Trophoblast cell (in vitro differentiated cells and primary cell): ENCODE measurements at regions not wholly inside any gene's neighbourhood (a gene's known extent, or its start where the extent isn't known, plus 50 kb on each side); places are given as distances from the start of the nearest gene placed in this dataset.

Source experiments
- DNase-seq, 2 donors: peaks; one replicate each; pipeline ENCODE4 v3.0.0-alpha.2; 2016
- H2AFZ ChIP-seq: 2 replicates; pipeline ENCODE4 v1.6.1; 2013; ENCODE audit warnings: low read length, moderate library complexity, mild to moderate bottlenecking; ENCODE audit not compliant: insufficient read depth, poor library complexity
- H2AK5ac ChIP-seq: 2 replicates; pipeline ENCODE4 v1.6.1; 2013; ENCODE audit warnings: mild to moderate bottlenecking, low read length
- H2BK120ac ChIP-seq: 2 replicates; pipeline ENCODE4 v1.6.1; 2013; ENCODE audit warnings: low read length, mild to moderate bottlenecking, moderate library complexity; ENCODE audit not compliant: insufficient read depth, poor library complexity
- H2BK12ac ChIP-seq: 2 replicates; pipeline ENCODE4 v1.6.1; 2013; ENCODE audit warnings: mild to moderate bottlenecking, low read length, moderate library complexity
- H2BK5ac ChIP-seq: 2 replicates; pipeline ENCODE4 v1.6.1; 2013; ENCODE audit warnings: low read length, low read depth, moderate library complexity, mild to moderate bottlenecking; ENCODE audit not compliant: poor library complexity
- H3K14ac ChIP-seq: 2 replicates; pipeline ENCODE4 v1.6.1; 2013; ENCODE audit warnings: mild to moderate bottlenecking, low read length
- H3K18ac ChIP-seq: 2 replicates; pipeline ENCODE4 v1.6.1; 2013; ENCODE audit warnings: mild to moderate bottlenecking, low read length
- H3K23ac ChIP-seq: 2 replicates; pipeline ENCODE4 v1.6.1; 2013; ENCODE audit warnings: low read length
- H3K27ac ChIP-seq: 2 replicates; pipeline ENCODE4 v1.5.1; 2013; ENCODE audit warnings: low read depth, mild to moderate bottlenecking, inconsistent platforms, low read length, moderate library complexity
- H3K27me3 ChIP-seq: 2 replicates; pipeline ENCODE4 v1.6.1; 2013; ENCODE audit warnings: inconsistent platforms, mild to moderate bottlenecking, low read length, moderate library complexity; ENCODE audit not compliant: insufficient read depth
- H3K36me3 ChIP-seq, 2 experiments: 1 replicate in 1 of 2; 2 replicates in 1 of 2; pipeline ENCODE4 v1.6.1; 2013; ENCODE audit warnings: low read length in 2 of 2, mild to moderate bottlenecking in 2 of 2, moderate library complexity in 1 of 2; ENCODE audit not compliant: insufficient read depth in 2 of 2, control insufficient read depth in 1 of 2
- H3K4ac ChIP-seq: 2 replicates; pipeline ENCODE4 v1.6.1; 2013; ENCODE audit warnings: low read depth, mild to moderate bottlenecking, low read length, moderate library complexity
- H3K4me1 ChIP-seq, 2 experiments: 1 replicate in 1 of 2; 2 replicates in 1 of 2; pipeline ENCODE4 v1.6.1; 2013; ENCODE audit warnings: low read length in 2 of 2, mild to moderate bottlenecking in 2 of 2, moderate library complexity in 1 of 2; ENCODE audit not compliant: insufficient read depth in 2 of 2, control insufficient read depth in 1 of 2
- H3K4me2 ChIP-seq: 2 replicates; pipeline ENCODE4 v1.6.1; 2013; ENCODE audit warnings: inconsistent platforms, mild to moderate bottlenecking, low read length, moderate library complexity
- H3K4me3 ChIP-seq: 2 replicates; pipeline ENCODE4 v1.5.1; 2013; ENCODE audit warnings: mild to moderate bottlenecking, low read depth, low read length, inconsistent platforms
- H3K79me1 ChIP-seq: one replicate; pipeline ENCODE4 v1.6.1; 2013; ENCODE audit warnings: low read length
- H3K79me2 ChIP-seq: 2 replicates; pipeline ENCODE4 v1.6.1; 2013; ENCODE audit warnings: low read length, mild to moderate bottlenecking; ENCODE audit not compliant: control insufficient read depth, insufficient read depth, poor library complexity
- H3K9ac ChIP-seq: 2 replicates; pipeline ENCODE4 v1.6.1; 2013; ENCODE audit warnings: mild to moderate bottlenecking, low read length
- H3K9me3 ChIP-seq: 2 replicates; pipeline ENCODE4 v1.6.1; 2013; ENCODE audit warnings: low read depth, mild to moderate bottlenecking, control low read depth, inconsistent platforms, low read length; ENCODE audit not compliant: insufficient read depth
- H4K12ac ChIP-seq: 2 replicates; pipeline ENCODE4 v1.6.1; 2013; ENCODE audit warnings: low read depth, mild to moderate bottlenecking, low read length, moderate library complexity
- H4K8ac ChIP-seq: 2 replicates; pipeline ENCODE4 v1.6.1; 2013; ENCODE audit warnings: low read depth, mild to moderate bottlenecking, low read length, moderate library complexity
- H4K91ac ChIP-seq: one replicate; pipeline ENCODE4 v1.6.1; 2013; ENCODE audit warnings: low read depth, mild to moderate bottlenecking, low read length, moderate library complexity
- WGBS: extraction: QIAGEN DNeasy Blood & Tissue Kit; methylation state at CpG from one replicate; pipeline ENCODE4 v1.1.7; 2013; ENCODE audit warnings: missing lambda C conversion rate; ENCODE audit not compliant: insufficient read length, insufficient coverage; ENCODE audit errors: extremely low coverage; 5-methylcytosine and 5-hydroxymethylcytosine counted together

GRCh38 chr22:48045369-48045768 is 1282.9 kb downstream of the TBC1D22A start:
- Histone ChIP-seq H4K91ac (no peak overlapping the region), H3K79me2 (no peaks in the 10 kb centered on the region), H2BK5ac (no peak overlapping the region), H3K27me3 (no peaks in the 10 kb centered on the region), H2AFZ (no peak overlapping the region), H3K9me3 (peaks cover 3% of the 10 kb centered on the region), H3K4me2 (no peak overlapping the region), H2BK12ac (no peak overlapping the region), H3K4ac (no peak overlapping the region), H3K36me3 (no peaks in the 10 kb centered on the region), H3K18ac (no peak overlapping the region), H3K23ac (peak overlapping the region; percentile 82), H3K14ac (no peak overlapping the region), H3K4me3 (peak overlapping the region; percentile 26), H2BK120ac (no peak overlapping the region), H3K9ac (no peak overlapping the region), H4K8ac (no peak overlapping the region), H3K27ac (no peak overlapping the region), H3K79me1 (no peaks in the 10 kb centered on the region), H4K12ac (no peak overlapping the region), H3K4me1 (no peaks in the 10 kb centered on the region), H2AK5ac (no peak overlapping the region)
- no peak for DNase-seq
- no CpG with 5 or more reads among the region's 4 CpGs for WGBS

- no peak overlapping the region for H2BK120ac ChIP-seq
- no peak overlapping the region for H4K91ac ChIP-seq
- H3K18ac ChIP-seq, result no peak overlapping the region
- H4K12ac ChIP-seq, result no peak overlapping the region
- no peak overlapping the region for H2AFZ ChIP-seq
- no peak overlapping the region for H3K4me3 ChIP-seq
- H2BK12ac ChIP-seq, result no peak overlapping the region
- no peaks in the 10 kb centered on the region for H3K27me3 ChIP-seq
- no peak overlapping the region for H3K9ac ChIP-seq
- H3K14ac ChIP-seq, result no peak overlapping the region
- WGBS, result no CpG with 5 or more reads among the region's 9 CpGs
- H3K36me3 ChIP-seq, result no peaks in the 10 kb centered on the region
- H3K79me2 ChIP-seq, result no peaks in the 10 kb centered on the region
- H3K23ac ChIP-seq, result no peak overlapping the region
- H3K4me2 ChIP-seq, result no peak overlapping the region
- no peaks in the 10 kb centered on the region for H3K79me1 ChIP-seq
- H3K27ac ChIP-seq, result no peak overlapping the region
- no peaks in the 10 kb centered on the region for H3K4me1 ChIP-seq
- no peak overlapping the region for H2BK5ac ChIP-seq
- H4K8ac ChIP-seq, result no peak overlapping the region
- no peak overlapping the region for H2AK5ac ChIP-seq
- no peak overlapping the region for H3K4ac ChIP-seq
- peaks cover 3% of the 10 kb centered on the region for H3K9me3 ChIP-seq
- DNase-seq, result no peak
Observed at GRCh38 chr22:48044487-48045060, 1282.1 kb downstream of the TBC1D22A start.

GRCh38 chr22:48043581-48043980 is 1281.1 kb downstream of the TBC1D22A start:
- Histone ChIP-seq H3K27me3 (no peaks in the 10 kb centered on the region), H3K18ac (no peak overlapping the region), H3K4me1 (no peaks in the 10 kb centered on the region), H3K9me3 (peaks cover 3% of the 10 kb centered on the region), H3K4ac (no peak overlapping the region), H2BK5ac (no peak overlapping the region), H3K23ac (peak overlapping the region; percentile 46), H2AK5ac (no peak overlapping the region), H2AFZ (no peak overlapping the region), H3K9ac (no peak overlapping the region), H3K79me2 (no peaks in the 10 kb centered on the region), H2BK12ac (no peak overlapping the region), H3K27ac (no peak overlapping the region), H3K14ac (no peak overlapping the region), H3K4me2 (no peak overlapping the region), H4K12ac (no peak overlapping the region), H4K8ac (no peak overlapping the region), H3K4me3 (no peak overlapping the region), H4K91ac (no peak overlapping the region), H3K36me3 (no peaks in the 10 kb centered on the region), H3K79me1 (no peaks in the 10 kb centered on the region), H2BK120ac (no peak overlapping the region)
- no CpG with 5 or more reads among the region's 6 CpGs for WGBS
- no peak for DNase-seq

GRCh38 chr22:48042621-48043395 is 1280.4 kb downstream of the TBC1D22A start:
- Histone ChIP-seq H4K91ac (no peak overlapping the region), H4K8ac (no peak overlapping the region), H3K79me1 (no peaks in the 10 kb centered on the region), H3K4ac (no peak overlapping the region), H3K36me3 (no peaks in the 10 kb centered on the region), H3K9ac (no peak overlapping the region), H2BK5ac (no peak overlapping the region), H2BK12ac (no peak overlapping the region), H2AK5ac (no peak overlapping the region), H2BK120ac (no peak overlapping the region), H2AFZ (no peak overlapping the region), H3K4me2 (no peak overlapping the region), H3K18ac (no peak overlapping the region), H3K23ac (no peak overlapping the region), H3K4me1 (no peaks in the 10 kb centered on the region), H3K4me3 (no peak overlapping the region), H4K12ac (no peak overlapping the region), H3K27me3 (no peaks in the 10 kb centered on the region), H3K9me3 (peaks cover 3% of the 10 kb centered on the region), H3K27ac (no peak overlapping the region), H3K14ac (no peak overlapping the region), H3K79me2 (no peaks in the 10 kb centered on the region)
- no CpG with 5 or more reads among the region's 17 CpGs for WGBS
- no peak for DNase-seq
